GM12891 (cell line): ENCODE measurements at regions not wholly inside any gene's neighbourhood (a gene's known extent, or its start where the extent isn't known, plus 50 kb on each side); places are given as distances from the start of the nearest gene placed in this dataset.
"Not testable (repeated sequence)": the region's sequence is repeated elsewhere in the genome, so short reads cannot be mapped to it uniquely, and the experiment has no call there.

Source experiments
- POLR2A ChIP-seq: IDR thresholded peaks from 2 replicates; pipeline ENCODE4 v1.6.1; 2011; ENCODE audit warnings: low read depth, low read length, control low read depth
- POLR2AphosphoS5 ChIP-seq: IDR thresholded peaks from 2 replicates; pipeline ENCODE4 v1.6.1; 2011; ENCODE audit warnings: low read depth, low read length, control low read depth

DNA sequence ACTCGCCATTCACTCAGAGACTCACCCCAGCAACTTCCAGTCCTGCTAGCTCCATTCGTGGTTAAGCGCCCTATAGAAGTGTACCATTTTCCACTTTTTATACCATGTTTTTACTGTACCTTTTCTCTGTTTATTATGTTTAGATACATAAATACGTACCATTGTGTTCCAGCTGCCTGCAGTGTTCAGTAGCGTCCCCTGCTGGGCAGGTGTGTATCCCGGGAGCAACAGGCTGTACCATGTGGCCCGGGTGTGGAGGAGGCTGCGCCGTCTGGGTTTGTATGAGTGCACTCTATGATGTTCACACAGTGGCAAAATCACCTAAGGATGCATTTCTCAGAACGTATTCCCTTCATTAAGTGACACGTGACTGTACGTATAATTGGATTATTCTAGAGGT lies 351.5 kb upstream of the FRG1 start:
- TF ChIP-seq POLR2AphosphoS5, POLR2A: not testable (repeated sequence)
